AG10803 (cell line): ENCODE measurements at regions not wholly inside any gene's neighbourhood (a gene's known extent, or its start where the extent isn't known, plus 50 kb on each side); places are given as distances from the start of the nearest gene placed in this dataset.
"Not testable (repeated sequence)": the region's sequence is repeated elsewhere in the genome, so short reads cannot be mapped to it uniquely, and the experiment has no call there.

Experiments used
- DNase-seq: peaks from one replicate; pipeline ENCODE4 v3.0.0; 2010; ENCODE audit warnings: low read depth
- H3K4me3 ChIP-seq: 2 replicates; pipeline ENCODE4 v1.5.1; 2011; ENCODE audit warnings: mild to moderate bottlenecking, low read length, control low read depth
- TF ChIP-seq, protein P1 (sequence below): conservative IDR thresholded peaks from 2 replicates; pipeline ENCODE4 v1.5.1; 2011; ENCODE audit warnings: mild to moderate bottlenecking, low read length, control low read depth, inconsistent platforms

GRCh38 chr1:168833362-168833761, 104.4 kb upstream of the DPT start:
- TF ChIP-seq, protein P1, sequence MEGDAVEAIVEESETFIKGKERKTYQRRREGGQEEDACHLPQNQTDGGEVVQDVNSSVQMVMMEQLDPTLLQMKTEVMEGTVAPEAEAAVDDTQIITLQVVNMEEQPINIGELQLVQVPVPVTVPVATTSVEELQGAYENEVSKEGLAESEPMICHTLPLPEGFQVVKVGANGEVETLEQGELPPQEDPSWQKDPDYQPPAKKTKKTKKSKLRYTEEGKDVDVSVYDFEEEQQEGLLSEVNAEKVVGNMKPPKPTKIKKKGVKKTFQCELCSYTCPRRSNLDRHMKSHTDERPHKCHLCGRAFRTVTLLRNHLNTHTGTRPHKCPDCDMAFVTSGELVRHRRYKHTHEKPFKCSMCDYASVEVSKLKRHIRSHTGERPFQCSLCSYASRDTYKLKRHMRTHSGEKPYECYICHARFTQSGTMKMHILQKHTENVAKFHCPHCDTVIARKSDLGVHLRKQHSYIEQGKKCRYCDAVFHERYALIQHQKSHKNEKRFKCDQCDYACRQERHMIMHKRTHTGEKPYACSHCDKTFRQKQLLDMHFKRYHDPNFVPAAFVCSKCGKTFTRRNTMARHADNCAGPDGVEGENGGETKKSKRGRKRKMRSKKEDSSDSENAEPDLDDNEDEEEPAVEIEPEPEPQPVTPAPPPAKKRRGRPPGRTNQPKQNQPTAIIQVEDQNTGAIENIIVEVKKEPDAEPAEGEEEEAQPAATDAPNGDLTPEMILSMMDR = no peak
- H3K4me3 ChIP-seq = no peak overlapping the region
- DNase-seq = no peak

- TF ChIP-seq, protein P1 = no peak
- no peak overlapping the region for H3K4me3 ChIP-seq
- no peak for DNase-seq
These were observed 104.8 kb upstream of the DPT start for GRCh38 chr1:168833801-168834224.

- no peak for DNase-seq
- TF ChIP-seq, protein P1 = no peak
These were observed 105.3 kb upstream of the DPT start for GRCh38 chr1:168834225-168834872.

DNA sequence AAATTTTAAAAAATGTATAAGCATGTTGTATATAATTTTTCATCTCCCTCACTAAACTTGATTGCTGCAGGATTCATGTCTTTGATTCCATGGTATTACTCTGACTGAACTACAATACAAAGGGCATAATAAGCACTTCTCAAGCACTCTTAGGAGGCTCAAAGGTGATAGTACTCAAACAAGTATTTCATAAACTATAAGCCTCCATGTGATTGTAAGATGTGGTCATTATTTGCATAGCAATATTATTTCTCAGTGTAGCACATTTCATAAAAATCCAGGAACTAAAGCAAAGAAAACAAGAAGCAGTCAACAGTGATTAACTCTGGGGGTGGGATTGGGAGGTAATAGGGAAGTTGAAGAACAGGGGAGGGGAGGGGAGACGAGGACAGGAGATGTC, 106.2 kb upstream of the DPT start:
- TF ChIP-seq, protein P1 = no peak
- no peak for DNase-seq
- no peak overlapping the region for H3K4me3 ChIP-seq

More at GRCh38 chr1:168834225-168834872, 105.3 kb upstream of the DPT start:
- no peak overlapping the region for H3K4me3 ChIP-seq

DNA sequence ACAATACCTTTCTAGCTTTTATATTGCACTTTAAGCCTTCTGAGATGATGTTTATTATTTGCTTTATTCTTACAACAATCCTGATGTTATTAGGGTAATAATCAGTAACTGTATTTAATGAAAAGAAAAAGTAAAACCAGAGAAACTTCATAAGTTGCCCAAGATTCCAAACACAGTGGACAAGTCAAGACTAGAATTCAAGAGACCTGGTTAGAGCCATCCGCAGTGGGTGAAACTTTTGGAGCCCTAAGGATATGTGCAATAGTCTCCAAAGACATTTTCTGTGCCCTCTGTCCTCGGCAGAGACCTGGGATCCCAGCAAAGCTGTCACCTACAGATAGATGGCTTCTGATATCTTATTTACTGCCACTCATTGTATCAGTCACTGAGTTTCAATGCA, 106.8 kb upstream of the DPT start:
- no peak for DNase-seq
- H3K4me3 ChIP-seq = no peak overlapping the region
- TF ChIP-seq, protein P1 = no peak

GRCh38 chr1:168836469-168836868, 107.5 kb upstream of the DPT start:
- H3K4me3 ChIP-seq = no peak overlapping the region
- no peak for DNase-seq
- TF ChIP-seq, protein P1 = no peak

DNA sequence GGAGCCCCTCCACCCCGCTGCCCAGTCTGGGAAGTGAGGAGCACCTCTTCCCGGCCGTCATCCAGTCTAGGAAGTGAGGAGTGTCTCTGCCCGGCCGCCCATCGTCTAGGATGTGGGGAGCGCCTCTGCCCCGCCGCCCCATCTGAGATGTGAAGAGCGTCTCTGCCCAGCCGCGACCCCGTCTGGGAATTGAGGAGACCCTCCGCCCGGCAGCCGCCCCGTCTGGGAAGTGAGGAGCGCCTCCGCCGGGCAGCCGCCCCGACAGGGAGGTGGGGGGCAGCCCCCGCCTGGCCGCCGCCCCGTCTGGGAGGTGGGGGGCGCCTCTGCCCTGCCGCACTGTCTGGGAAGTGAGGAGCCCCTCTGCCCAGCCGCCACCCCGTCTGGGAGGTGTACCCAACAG, 108.2 kb upstream of the DPT start:
- DNase-seq, H3K4me3 ChIP-seq: not testable (repeated sequence)
